ENCODE measurements at regions not wholly inside any gene's neighbourhood (a gene's known extent, or its start where the extent isn't known, plus 50 kb on each side); places are given as distances from the start of the nearest gene placed in this dataset.

DNA sequence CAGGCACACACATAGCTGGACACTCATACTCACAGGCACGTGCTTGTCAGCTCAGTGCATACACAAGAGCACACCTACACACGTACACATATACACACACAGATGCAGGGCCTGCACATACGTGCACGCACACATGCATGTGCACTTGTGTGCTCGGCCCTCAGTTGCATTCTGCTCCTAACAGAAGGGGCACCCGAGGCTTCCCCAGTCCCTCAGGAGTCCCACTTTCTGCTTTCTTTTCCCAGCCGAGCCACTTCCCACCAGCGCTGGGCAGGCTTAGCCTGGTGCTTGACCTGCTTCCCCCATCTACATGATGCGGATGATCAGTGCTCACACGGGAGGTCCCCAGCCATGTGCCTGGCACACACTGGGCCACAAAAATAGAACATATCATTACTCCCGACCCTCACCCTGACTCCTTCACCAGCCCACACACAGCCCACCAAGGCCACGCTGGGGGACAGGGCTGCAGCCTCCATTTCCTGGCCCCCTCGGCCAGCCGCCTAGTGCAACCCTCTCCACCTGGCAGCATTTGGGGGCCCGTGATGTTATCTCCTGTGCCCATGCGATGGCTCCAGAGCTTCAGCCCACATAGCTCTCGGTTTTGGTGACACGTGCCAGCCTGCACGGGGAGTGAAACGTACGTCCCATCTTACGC is 125.2 kb upstream of the SPACA7 start:
- Histone ChIP-seq H3K27ac (ENCODE audit: low read depth, low read length) (no peak overlapping the region), H3K27me3 (ENCODE audit: insufficient read depth, low read length) (no peaks in the 10 kb centered on the region), H3K36me3 (ENCODE audit: insufficient read depth, low read length) (no peaks in the 10 kb centered on the region), H3K79me2 (ENCODE audit: insufficient read depth, low read length) (no peaks in the 10 kb centered on the region), H2AFZ (ENCODE audit: low read depth, low read length) (no peak overlapping the region), H4K20me1 (ENCODE audit: insufficient read depth, low read length) (no peaks in the 10 kb centered on the region), H3K4me1 (ENCODE audit: insufficient read depth, low read length) (no peaks in the 10 kb centered on the region), H3K9me3 (ENCODE audit: insufficient read depth, low read depth, low read length) (peaks cover 23% of the 10 kb centered on the region), H3K4me3 (ENCODE audit: insufficient read depth, low read depth, low read length) (no peak overlapping the region), H3K9ac (ENCODE audit: low read length) (no peak overlapping the region), H3K4me2 (ENCODE audit: low read length) (no peak overlapping the region)
- Mint-ChIP-seq H3K4me1 (ENCODE audit: low read depth, unreplicated experiment) (no peaks in the 10 kb centered on the region), H3K27me3 (ENCODE audit: low read depth, unreplicated experiment) (peaks cover 76% of the 10 kb centered on the region), H3K36me3 (ENCODE audit: low read depth, unreplicated experiment) (no peaks in the 10 kb centered on the region), H3K9me3 (ENCODE audit: unreplicated experiment) (peaks cover 4% of the 10 kb centered on the region), H3K4me3 (ENCODE audit: unreplicated experiment) (no peak overlapping the region), H3K27ac (ENCODE audit: unreplicated experiment) (no peak overlapping the region)
- TF ChIP-seq EZH2 (IDR thresholded peaks at IDR 0.05; ENCODE audit: insufficient read depth, low read length): no peak
- TF ChIP-seq, protein P1, sequence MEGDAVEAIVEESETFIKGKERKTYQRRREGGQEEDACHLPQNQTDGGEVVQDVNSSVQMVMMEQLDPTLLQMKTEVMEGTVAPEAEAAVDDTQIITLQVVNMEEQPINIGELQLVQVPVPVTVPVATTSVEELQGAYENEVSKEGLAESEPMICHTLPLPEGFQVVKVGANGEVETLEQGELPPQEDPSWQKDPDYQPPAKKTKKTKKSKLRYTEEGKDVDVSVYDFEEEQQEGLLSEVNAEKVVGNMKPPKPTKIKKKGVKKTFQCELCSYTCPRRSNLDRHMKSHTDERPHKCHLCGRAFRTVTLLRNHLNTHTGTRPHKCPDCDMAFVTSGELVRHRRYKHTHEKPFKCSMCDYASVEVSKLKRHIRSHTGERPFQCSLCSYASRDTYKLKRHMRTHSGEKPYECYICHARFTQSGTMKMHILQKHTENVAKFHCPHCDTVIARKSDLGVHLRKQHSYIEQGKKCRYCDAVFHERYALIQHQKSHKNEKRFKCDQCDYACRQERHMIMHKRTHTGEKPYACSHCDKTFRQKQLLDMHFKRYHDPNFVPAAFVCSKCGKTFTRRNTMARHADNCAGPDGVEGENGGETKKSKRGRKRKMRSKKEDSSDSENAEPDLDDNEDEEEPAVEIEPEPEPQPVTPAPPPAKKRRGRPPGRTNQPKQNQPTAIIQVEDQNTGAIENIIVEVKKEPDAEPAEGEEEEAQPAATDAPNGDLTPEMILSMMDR (IDR thresholded peaks at IDR 0.05; ENCODE audit: insufficient read depth, low read depth, low read length): no peak
- FAIRE-seq: no peak
- no peak for DNase-seq (ENCODE audit: low read depth)

DNA sequence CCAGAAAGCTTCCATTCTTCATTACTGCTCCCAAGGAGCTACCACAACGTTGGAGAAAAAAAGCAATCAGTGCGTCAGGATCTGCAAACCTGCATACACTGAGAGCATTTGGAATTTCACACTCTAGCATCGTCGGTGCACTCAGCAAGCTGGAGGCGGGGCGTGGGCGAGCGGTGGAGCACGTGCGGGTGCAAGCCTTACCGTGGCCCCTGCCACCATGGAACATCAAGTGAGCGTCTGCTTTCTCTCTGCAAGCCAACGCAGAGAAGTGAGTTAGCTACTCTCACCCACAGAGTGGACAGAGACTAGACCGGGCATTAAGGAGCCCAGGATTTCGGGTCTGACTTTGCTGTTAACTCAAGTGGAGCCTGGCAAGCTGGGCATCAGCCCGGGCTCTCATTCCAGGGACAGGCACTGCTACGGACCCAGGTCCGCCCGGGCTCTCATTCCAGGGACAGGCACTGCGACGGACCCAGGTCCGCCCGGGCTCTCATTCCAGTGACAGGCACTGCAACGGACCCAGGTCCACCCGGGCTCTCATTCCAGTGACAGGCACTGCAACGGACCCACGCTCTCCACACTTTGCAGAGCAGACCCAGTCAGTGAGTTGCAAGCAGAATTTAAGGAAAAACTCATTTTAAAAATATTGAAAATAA is 124.1 kb upstream of the SPACA7 start:
- Histone ChIP-seq H3K9me3 (ENCODE audit: insufficient read depth, low read depth, low read length) (peaks cover 18% of the 10 kb centered on the region), H3K27ac (ENCODE audit: low read depth, low read length) (no peak overlapping the region), H2AFZ (ENCODE audit: low read depth, low read length) (no peak overlapping the region), H3K27me3 (ENCODE audit: insufficient read depth, low read length) (no peaks in the 10 kb centered on the region), H3K4me3 (ENCODE audit: insufficient read depth, low read depth, low read length) (no peak overlapping the region), H3K4me2 (ENCODE audit: low read length) (no peak overlapping the region), H3K4me1 (ENCODE audit: insufficient read depth, low read length) (no peaks in the 10 kb centered on the region), H3K36me3 (ENCODE audit: insufficient read depth, low read length) (no peaks in the 10 kb centered on the region), H3K9ac (ENCODE audit: low read length) (no peak overlapping the region), H3K79me2 (ENCODE audit: insufficient read depth, low read length) (no peaks in the 10 kb centered on the region), H4K20me1 (ENCODE audit: insufficient read depth, low read length) (no peaks in the 10 kb centered on the region)
- Mint-ChIP-seq H3K27ac (ENCODE audit: unreplicated experiment) (no peak overlapping the region), H3K27me3 (ENCODE audit: low read depth, unreplicated experiment) (peaks cover 67% of the 10 kb centered on the region), H3K36me3 (ENCODE audit: low read depth, unreplicated experiment) (no peaks in the 10 kb centered on the region), H3K4me3 (ENCODE audit: unreplicated experiment) (no peak overlapping the region), H3K4me1 (ENCODE audit: low read depth, unreplicated experiment) (no peaks in the 10 kb centered on the region), H3K9me3 (ENCODE audit: unreplicated experiment) (peaks cover 4% of the 10 kb centered on the region)
- DNase-seq (ENCODE audit: low read depth) (no peak), FAIRE-seq (no peak)
- TF ChIP-seq, protein P1 (IDR thresholded peaks at IDR 0.05; ENCODE audit: insufficient read depth, low read depth, low read length): no peak
- TF ChIP-seq EZH2 (IDR thresholded peaks at IDR 0.05; ENCODE audit: insufficient read depth, low read length): no peak

Measured in astrocyte (in vitro differentiated cells and primary cell).